ENCODE measurements at regions not wholly inside any gene's neighbourhood (a gene's known extent, or its start where the extent isn't known, plus 50 kb on each side); places are given as distances from the start of the nearest gene placed in this dataset.
A peak's percentile ranks its signal among the peaks of the same experiment; 100 is the strongest.
"Not testable (repeated sequence)": the region's sequence is repeated elsewhere in the genome, so short reads cannot be mapped to it uniquely, and the experiment has no call there.

DNA sequence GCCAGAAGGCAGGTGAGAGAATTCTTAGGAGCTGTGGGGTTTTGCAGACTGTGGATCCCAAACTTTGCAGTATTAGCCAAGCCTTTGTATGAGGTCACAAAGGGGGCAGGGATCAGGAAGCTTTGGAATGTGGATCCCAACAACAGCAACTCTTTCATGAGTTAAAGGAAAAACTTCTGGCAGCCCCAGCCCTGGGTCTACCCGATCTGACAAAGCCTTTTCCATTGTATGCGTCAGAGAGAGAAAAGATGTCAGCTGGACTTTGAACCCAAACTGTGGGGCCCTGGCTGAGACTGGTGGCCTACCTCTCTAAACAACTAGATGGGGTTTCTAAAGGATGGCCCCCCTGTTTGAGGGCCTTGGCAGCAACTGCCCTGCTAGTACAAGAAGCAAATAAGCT lies 101.8 kb upstream of the OSBPL11 start:
- not testable (repeated sequence) for DNase-seq (ENCODE audit: low spot score)

DNA sequence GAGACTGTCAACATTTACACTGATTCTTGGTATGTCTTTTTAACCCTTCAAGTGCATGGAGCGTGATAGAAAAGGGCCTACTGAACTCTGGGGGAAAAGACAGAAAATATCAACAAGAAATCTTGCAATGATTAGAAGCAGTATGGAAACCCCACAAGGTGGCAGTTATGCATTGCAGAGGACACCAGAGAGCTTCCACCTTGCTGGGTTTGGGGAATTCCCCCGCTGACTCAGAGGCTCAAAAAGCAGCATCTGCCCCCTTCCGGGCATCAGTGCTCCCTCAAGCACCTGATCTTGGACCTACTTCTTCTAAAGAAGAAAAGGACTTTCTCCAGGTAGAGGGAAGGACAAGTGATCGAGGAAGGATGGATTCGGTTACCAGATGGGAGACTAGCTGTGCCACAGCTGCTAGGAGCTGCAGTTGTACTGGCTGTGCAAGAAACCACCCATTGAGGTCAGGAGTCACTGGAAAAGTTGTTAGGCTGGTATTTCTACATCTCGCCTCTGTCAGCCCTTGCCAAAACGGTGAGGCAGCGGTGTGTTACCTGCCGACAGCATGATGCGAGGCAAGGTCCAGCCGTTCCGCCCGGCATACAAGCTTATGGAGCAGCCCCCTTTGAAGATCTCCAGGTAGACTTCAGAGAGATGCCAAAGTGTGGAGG lies 102.8 kb upstream of the OSBPL11 start:
- DNase-seq (ENCODE audit: low spot score), result not testable (repeated sequence)

DNA sequence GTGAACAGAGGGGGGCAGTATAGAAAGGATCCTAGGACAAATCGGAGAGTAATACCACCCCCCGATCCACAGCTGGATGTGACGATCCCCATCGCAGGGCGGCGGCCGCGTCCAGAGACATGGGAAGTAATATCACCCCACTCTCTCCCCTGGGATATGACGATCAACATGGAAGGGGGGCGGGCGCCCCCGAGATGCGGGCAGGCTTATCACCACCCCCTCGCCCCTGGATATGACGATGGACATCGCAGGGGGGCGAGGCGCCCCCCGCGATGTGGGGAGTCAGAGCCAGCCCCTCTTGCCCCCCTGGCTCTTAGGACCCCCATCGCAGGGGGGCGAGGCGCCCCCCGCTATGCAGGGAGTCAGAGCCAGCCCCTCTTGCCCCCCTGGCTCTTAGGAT lies 120.4 kb upstream of the OSBPL11 start:
- no peak for DNase-seq (ENCODE audit: low spot score)

DNA sequence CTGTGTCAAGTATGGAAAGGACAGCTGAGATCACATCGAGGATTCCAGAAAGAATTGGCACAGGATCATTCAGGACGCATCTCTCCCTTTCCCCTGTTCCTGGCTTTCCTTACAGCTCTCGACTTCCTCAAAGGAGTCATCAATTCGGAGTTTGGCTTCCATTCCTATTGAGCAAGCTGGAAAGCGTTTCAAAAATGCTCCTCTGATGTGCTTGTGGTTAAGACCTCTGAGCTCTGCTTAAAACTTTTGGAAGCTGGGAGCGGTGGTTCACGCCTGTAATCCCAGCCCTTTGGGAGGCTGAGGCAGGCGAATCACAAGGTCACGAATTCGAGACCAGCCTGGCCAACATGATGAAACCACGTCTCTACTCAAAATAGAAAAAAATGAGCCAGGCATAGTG lies 136.9 kb upstream of the OSBPL11 start:
- DNase-seq (ENCODE audit: low spot score), result not testable (repeated sequence)

DNA sequence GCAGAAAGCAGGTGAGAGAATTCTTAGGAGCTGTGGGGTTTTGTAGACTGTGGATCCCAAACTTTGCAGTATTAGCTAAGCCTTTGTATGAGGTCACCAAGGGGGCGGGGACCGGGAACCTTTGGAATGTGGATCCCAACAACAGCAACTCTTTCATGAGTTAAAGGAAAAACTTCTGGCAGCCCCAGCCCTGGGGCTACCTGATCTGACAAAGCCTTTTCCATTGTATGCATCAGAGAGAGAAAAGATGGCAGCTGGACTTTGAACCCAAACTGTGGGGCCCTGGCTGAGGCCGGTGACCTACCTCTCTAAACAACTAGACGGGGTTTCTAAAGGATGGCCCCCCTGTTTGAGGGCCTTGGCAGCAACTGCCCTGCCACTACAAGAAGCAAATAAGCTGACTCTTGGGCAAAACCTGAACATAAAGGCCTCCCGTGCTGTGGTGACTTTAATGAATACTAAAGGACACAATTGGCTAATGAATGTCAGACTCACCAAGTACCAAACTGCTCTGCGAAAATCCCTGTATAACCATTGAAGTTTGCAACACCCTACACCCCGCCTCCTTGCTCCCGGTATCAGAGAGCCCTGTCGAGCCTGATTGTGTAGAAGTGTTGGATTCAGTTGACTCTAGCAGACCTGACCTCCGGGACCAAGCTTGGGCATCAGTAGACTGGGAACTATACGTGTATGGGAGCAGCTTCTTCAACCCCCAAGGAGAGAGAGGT lies 146.9 kb upstream of the OSBPL11 start:
- DNase-seq (ENCODE audit: low spot score), result not testable (repeated sequence)

DNA sequence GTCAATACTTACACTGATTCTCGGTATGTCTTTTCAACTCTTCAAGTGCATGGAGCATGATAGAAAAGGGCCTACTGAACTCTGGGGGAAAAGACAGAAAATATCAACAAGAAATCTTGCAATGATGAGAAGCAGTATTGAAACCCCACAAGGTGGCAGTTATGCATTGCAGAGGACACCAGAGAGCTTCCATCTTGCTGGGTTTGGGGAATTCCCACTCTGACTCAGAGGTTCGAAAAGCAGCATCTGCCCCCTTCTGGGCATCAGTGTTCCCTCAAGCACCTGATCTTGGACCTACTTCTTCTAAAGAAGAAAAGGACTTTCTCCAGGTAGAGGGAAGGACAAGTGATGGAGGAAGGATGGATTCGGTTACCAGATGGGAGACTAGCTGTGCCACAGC lies 147.5 kb upstream of the OSBPL11 start:
- DNase-seq (ENCODE audit: low spot score), result peak; percentile 51

DNA sequence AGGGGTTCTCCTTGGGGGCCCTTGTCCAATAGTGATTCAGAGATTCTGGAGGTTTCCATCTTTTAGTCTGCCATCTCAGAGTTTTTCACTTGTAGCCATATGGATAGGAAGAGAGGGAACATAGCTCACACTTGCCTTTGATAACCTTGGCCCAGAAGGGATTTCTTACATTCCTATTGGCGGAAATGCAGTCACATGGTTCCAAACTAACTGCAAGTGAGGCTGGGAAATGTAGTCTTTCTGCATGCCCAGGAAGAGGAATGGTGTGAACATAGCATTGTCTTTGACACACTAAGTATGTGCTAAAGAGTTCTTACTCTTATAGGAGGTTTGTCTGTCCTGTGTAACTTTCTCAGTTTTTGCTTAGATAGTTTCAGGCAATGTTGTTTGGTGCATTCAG lies 161.8 kb upstream of the OSBPL11 start:
- DNase-seq (ENCODE audit: low spot score), result not testable (repeated sequence)

DNA sequence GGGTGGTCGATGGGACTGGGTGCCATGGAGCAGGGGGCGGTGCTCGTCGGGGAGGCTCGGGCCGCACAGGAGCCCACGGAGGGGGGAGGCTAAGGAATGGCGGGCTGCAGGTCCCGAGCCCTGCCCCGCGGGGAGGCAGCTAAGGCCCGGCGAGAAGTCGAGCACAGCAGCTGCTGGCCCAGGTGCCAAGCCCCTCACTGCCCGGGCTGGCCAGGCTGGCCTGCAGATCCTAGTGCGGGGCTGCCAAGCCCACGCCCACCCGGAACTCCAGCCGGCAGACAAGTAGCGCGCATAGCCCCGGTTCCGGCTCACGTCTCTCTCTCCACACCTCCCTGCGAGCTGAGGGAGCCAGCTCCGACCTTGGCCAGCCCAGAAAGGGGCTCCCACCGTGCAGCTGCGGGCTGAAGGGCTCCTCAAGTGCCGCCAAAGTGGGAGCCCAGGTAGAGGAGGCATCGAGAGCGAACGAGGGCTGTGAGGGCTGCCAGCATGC lies 163.4 kb upstream of the OSBPL11 start:
- DNase-seq (ENCODE audit: low spot score), result not testable (repeated sequence)

DNA sequence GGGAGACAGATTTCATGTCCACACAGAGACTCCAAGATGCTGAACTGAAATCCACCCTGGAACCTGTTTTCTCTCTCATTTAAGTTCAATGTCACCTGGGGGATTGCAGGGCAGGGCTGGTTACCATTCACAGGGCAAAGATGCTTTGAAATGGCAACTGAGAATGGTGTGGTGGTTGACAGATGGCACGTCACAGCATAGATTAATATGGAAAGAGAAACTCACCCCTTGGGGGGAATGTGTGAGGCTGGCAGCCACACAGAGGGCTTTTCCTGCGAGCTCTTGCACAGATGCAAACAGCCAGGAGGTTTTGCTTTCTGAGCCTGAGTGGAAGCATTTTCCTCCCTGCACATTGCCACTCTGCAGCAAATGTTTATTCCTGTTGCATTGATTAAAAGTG lies 167.3 kb upstream of the OSBPL11 start:
- DNase-seq (ENCODE audit: low spot score), result not testable (repeated sequence)

DNA sequence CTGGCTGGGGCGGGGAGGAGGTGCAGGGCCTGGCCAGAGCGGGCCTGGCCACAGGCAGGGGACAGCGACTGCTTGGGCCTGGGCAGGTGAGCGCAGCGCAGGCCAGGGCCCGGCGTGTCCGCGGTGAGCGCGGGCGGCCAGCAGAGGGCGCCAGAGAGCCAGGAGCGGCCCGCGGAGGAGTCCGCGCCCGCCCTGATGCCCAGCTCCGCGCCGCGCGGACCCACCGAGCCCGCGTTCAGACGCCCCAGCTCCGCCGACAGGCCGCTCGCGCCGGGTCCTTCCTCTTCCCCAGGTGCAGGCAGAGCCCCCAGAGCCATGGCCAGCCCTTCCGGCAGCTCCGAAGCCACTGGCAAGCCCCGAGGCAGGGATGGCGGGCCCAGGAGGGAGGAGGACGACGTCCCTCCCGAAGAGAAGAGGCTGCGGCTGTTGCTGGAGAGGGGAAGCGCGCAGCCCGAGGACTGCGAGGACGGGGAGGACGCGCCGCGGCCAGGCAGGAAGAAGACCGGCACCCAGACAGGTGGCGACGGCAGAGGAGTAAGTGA lies 171.1 kb upstream of the OSBPL11 start:
- peak; percentile 16 for DNase-seq (ENCODE audit: low spot score)

DNA sequence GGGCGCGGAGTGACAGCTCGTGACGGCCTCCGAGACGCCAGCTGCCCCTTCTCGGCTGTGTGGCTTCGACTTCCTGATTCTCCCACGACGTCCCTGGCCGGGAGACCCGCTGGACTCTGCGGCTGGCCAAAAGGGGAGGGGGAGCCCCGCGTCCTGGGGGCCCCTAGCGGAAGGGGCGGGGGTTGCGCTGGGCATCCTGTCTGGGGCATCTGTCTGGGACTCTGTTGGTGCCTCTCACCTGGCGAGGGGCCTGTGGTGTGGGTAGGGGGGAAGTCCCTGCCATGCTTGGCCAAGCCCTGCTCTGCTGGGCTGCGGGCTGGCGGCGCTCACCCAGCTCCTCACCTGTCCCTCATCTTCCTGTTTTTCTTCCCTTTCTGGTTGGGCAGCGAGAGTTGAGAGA lies 171.6 kb upstream of the OSBPL11 start:
- DNase-seq (ENCODE audit: low spot score), result not testable (repeated sequence)

DNA sequence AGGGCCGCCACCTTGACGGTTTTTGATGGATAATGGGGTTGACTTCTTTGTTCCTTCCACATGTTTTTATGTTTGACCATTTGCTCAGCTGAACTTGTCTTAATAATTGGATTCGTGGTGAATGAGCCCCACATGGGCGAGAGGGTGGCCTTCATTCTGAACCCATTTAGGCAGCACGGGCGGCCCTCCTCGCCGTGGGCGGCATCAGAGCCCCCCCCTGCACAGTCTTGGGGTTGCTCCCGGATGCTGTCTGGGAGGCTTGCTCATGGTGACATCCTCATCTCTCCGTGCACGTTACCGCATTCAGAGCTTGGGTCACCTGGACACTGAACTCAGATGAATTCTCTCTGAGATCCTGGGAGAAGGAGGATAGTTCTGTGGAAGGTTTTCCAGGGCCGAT lies 172.3 kb upstream of the OSBPL11 start:
- DNase-seq (ENCODE audit: low spot score), result no peak

DNA sequence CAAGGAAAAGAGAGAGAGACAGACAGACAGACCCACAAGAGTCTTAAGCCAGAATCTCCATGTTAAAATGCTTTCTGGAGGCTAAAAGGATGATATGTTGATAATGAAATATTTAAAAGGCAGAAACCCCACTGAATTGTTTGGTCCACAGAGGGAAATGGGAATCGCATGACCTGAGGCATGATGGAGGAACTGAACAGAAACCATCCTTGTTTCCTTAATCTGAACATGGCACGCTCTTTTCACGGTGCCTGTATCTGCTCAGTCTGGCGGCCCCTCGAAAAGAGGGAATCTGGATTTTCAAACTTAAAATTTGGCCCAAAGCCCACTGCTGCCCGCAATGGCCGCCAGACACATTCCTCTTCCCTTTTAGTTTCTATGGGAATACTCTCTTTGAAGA lies 173.5 kb upstream of the OSBPL11 start:
- not testable (repeated sequence) for DNase-seq (ENCODE audit: low spot score)

DNA sequence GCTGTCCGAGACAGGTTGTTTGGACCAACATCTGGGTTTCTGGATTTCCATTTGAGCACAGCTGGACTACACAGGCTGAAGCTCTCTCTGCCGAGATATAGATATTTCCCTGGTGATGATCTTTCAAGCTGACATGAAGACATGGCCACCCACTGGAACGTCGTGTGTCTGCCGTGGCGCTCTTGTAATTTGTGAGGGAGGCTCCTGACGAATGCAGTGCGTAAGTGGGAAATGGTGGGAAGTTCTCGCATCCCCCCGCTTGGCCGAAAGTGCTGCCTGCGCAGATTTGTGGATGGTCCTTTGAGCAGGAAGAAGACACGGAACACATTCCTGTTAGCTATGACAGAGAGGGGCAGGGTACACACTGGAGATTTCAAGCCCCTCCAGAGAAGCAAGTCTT lies 176.2 kb upstream of the OSBPL11 start:
- DNase-seq (ENCODE audit: low spot score), result not testable (repeated sequence)

DNA sequence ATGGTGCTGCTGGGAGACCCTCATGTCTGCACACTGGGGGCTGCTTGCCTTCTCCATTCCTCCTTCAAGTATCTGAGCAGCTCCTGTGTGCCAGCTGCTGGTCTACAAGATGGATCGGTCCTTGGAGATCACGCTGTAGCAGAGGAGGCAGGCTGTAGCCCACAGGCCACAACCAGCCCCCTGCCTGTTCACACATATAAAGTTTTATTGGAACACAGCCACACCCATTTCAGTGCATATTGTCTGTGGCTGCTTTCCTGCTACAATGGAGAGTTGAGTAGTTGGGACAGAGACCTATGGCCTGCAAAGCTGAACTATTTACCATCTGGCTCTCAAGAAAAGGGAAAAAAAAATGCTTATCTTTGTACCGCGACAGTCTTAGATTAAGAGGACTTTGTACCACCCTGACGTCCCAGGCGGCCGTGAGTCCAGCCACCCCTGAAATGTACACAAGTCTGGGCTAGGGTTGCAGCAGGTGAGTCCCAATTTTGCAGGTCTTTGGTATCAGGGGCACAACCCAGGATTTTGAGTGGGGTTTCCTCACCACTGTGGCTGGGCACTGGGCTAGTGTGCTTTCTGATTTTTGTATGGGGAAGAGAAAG lies 179.2 kb upstream of the OSBPL11 start:
- not testable (repeated sequence) for DNase-seq (ENCODE audit: low spot score)

DNA sequence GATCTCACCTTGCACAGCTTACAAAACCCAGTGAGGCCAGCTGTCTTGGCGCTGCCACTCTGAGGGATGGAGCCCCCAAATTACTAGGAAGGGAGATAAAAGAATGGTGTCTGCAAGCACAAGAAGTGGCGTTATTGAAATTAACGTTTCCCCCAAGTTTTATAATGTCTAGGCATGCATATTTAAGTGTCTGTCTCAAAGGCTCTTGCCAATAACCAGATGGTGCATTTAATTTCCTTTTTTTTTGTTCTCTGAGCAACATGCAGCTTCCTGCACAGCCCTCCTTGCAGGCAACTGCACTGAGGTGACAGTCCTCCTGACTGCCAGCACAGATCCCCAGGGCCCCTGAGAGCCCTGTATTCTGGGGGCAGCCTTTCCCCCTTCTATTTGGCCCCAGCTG lies 179.8 kb upstream of the OSBPL11 start:
- DNase-seq (ENCODE audit: low spot score), result not testable (repeated sequence)

DNA sequence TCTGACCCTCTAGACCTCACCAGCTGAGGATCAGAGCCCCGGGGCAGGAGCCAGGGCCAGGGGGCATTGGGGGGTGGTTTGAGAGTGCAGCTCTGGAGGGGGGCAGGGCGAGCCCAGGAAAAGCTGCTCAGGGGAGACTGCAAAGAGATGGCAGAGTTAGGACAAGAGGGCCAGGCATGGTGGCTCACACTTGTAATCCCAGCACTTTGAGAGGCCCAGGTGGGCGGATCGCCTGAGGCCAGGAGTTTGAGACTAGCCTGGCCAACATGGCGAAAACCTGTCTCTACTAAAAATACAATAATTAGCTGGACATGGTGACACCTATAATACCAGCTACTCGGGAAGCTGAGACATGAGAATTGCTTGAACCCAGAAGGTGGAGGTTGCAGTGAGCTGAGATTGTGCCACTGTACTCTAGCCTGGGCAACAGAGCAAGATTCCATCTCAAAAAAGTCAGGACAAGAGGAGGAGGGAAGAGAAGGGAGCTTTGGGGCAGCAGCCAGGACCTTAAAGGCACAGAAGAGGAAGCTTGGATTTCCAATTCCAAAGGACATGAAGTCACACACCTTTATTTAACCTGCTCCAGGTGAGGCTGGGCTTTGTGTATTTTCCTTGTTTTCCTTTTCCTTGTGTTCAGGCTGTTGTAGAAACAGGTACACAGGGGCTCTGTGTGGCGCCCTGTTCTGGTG lies 180.5 kb upstream of the OSBPL11 start:
- DNase-seq (ENCODE audit: low spot score), result not testable (repeated sequence)

DNA sequence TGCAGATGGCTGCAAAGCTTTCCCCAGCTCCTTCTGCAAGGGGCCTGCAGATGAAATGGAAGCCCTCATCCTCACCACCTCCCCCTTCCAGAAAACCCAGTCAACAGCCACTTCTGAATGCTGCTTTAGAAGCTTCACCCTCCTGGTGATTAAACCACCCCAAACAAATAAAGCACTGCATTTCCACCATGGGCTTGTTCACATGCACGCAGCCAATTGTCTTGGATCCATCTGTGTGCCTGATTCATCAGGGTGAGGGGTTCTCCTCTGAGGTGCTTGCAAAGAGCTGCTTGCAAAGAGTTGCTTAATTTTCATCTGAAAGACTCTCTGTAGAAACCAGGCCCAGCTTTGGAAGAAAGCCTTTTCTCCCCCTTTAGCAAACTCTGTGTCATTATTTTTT lies 184.0 kb upstream of the OSBPL11 start:
- DNase-seq (ENCODE audit: low spot score), result not testable (repeated sequence)

DNA sequence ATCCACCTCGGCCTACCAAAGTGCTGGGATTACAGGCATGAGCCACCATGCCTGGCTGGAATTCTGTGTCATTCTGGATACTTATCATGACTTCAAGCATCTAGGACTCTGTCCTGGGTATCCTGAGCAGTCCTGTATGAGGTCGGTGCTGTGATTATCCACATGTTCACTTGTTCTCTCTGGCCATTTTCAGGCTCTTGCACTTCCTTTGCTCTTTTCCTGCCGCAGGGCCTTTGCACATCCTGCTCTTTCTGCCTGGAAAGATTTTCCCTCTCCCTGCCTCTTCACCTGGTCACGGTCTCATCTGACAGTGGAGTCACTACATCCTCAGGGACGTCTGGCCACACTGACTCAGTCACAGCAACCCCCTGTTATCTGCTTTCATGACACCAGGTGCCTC lies 184.6 kb upstream of the OSBPL11 start:
- DNase-seq (ENCODE audit: low spot score), result not testable (repeated sequence)

DNA sequence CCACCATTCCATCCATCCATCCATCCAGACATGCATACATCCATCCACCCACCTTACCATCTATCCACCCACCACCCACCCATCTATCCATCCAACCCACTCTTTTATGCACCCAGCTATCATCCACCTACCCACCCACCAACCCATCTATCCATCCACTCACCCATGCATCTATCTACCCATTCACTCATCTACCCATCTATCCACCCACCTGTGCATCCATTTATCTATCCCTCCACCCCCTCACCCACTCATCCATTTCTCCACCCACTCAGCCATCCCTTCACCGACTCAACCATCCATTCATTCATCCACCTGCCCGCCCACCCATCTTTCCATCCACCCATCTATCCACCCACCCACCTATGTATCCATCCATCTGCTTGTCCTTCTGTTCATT lies 186.4 kb upstream of the OSBPL11 start:
- DNase-seq (ENCODE audit: low spot score), result not testable (repeated sequence)

DNA sequence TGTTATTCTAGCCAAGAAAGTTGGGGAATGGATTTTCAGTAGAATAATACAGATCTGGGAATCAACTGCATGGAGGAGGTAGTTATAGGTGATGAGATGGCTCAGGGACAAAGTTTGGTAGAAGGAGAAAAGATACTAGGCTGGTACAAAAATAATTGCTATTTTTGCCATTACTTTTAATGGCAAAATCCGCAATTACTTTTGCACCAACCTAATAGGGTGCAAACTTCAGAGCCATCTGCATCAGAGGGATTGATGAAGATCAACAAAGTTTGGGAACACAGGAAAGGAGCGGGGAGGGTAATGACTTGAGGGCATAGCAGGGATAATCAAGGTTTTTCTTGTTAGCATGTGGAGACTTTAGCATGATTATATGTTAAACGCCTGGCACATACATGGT lies 178.7 kb upstream of the ROPN1B start:
- DNase-seq (ENCODE audit: low spot score), result not testable (repeated sequence)

DNA sequence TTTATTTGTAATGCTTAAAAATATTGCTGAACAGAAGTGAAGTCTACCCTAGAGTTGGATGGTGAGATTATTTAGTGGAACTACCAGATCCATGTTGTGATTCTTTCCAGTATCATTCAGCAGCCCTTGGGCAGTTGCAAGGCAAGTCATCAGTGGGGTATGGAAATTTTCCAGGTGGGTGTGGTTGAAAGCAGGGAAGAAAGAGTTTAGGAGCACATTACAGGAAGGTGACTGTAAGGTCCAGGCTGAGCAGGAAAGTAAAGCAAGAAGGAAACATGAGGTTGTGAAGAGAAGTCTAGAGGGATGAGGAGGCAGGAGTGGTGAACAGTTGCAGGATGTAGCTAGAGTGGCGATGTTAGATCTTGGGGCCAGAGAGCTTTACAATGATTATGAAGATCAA lies 178.0 kb upstream of the ROPN1B start:
- not testable (repeated sequence) for DNase-seq (ENCODE audit: low spot score)

All from H4 (cell line).